ENCODE measurements at regions not wholly inside any gene's neighbourhood (a gene's known extent, or its start where the extent isn't known, plus 50 kb on each side); places are given as distances from the start of the nearest gene placed in this dataset.

- Mint-ChIP-seq H3K36me3 (ENCODE audit: low read depth) (no peaks in the 10 kb centered on the region), H3K27ac (no peak overlapping the region), H3K27me3 (ENCODE audit: insufficient read depth) (no peaks in the 10 kb centered on the region), H3K9me3 (no peaks in the 10 kb centered on the region), H3K4me1 (no peaks in the 10 kb centered on the region), H3K4me3 (no peak overlapping the region)
- Histone ChIP-seq H3K36me3 (ENCODE audit: control insufficient read depth, insufficient read depth, low read length) (no peaks in the 10 kb centered on the region), H3K4me1 (ENCODE audit: control insufficient read depth, insufficient read depth, low read length) (no peaks in the 10 kb centered on the region), H3K27me3 (ENCODE audit: control insufficient read depth, insufficient read depth, low read length, poor library complexity, severe bottlenecking) (no peaks in the 10 kb centered on the region), H3K27ac (ENCODE audit: low read depth, low read length) (no peak overlapping the region), H3K9me3 (ENCODE audit: control insufficient read depth, low read length) (no peaks in the 10 kb centered on the region), H3K4me3 (ENCODE audit: low read length) (no peak overlapping the region), H3K9ac (ENCODE audit: extremely low read depth, low read length, poor library complexity, severe bottlenecking) (no peak overlapping the region)
- TF ChIP-seq, protein P1, sequence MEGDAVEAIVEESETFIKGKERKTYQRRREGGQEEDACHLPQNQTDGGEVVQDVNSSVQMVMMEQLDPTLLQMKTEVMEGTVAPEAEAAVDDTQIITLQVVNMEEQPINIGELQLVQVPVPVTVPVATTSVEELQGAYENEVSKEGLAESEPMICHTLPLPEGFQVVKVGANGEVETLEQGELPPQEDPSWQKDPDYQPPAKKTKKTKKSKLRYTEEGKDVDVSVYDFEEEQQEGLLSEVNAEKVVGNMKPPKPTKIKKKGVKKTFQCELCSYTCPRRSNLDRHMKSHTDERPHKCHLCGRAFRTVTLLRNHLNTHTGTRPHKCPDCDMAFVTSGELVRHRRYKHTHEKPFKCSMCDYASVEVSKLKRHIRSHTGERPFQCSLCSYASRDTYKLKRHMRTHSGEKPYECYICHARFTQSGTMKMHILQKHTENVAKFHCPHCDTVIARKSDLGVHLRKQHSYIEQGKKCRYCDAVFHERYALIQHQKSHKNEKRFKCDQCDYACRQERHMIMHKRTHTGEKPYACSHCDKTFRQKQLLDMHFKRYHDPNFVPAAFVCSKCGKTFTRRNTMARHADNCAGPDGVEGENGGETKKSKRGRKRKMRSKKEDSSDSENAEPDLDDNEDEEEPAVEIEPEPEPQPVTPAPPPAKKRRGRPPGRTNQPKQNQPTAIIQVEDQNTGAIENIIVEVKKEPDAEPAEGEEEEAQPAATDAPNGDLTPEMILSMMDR (conservative IDR thresholded peaks at IDR 0.05), result no peak
- DNase-seq, result no peak
- 86 to 100% methylated on average over 1 to 5 of the region's 5 CpGs for WGBS, 2 experiments (ENCODE audit: insufficient coverage in 1 of 2, insufficient read length in 1 of 2)
Observed at GRCh38 chr4:115927382-115927781, 814.0 kb upstream of the NDST4 start.

GRCh38 chr4:115923152-115923551 is 809.7 kb upstream of the NDST4 start:
- H3K4me3 ChIP-seq (ENCODE audit: low read length), result no peak overlapping the region
- no peaks in the 10 kb centered on the region for H3K36me3 Mint-ChIP-seq (ENCODE audit: low read depth)
- H3K27ac Mint-ChIP-seq, result no peak overlapping the region
- H3K4me1 ChIP-seq (ENCODE audit: control insufficient read depth, insufficient read depth, low read length), result no peaks in the 10 kb centered on the region
- H3K27ac ChIP-seq (ENCODE audit: low read depth, low read length), result no peak overlapping the region
- no peaks in the 10 kb centered on the region for H3K27me3 Mint-ChIP-seq (ENCODE audit: insufficient read depth)
- no peaks in the 10 kb centered on the region for H3K9me3 ChIP-seq (ENCODE audit: control insufficient read depth, low read length)
- H3K9me3 Mint-ChIP-seq, result no peaks in the 10 kb centered on the region
- H3K36me3 ChIP-seq (ENCODE audit: control insufficient read depth, insufficient read depth, low read length), result no peaks in the 10 kb centered on the region
- TF ChIP-seq, protein P1 (conservative IDR thresholded peaks at IDR 0.05), result no peak
- no peaks in the 10 kb centered on the region for H3K27me3 ChIP-seq (ENCODE audit: control insufficient read depth, insufficient read depth, low read length, poor library complexity, severe bottlenecking)
- H3K4me3 Mint-ChIP-seq, result no peak overlapping the region
- H3K4me1 Mint-ChIP-seq, result peaks cover 5% of the 10 kb centered on the region
- no peak overlapping the region for H3K9ac ChIP-seq (ENCODE audit: extremely low read depth, low read length, poor library complexity, severe bottlenecking)
- no peak for DNase-seq
- WGBS, 2 experiments (ENCODE audit: insufficient coverage in 1 of 2, insufficient read length in 1 of 2), result 93% methylated on average over 1 of the region's 1 CpG; no CpG with 5 or more reads in 1 of the 2 experiments

- WGBS, 2 experiments (ENCODE audit: insufficient coverage in 1 of 2, insufficient read length in 1 of 2), result 94 to 98% methylated on average over 9 to 18 of the region's 18 CpGs
- no peaks in the 10 kb centered on the region for H3K27me3 Mint-ChIP-seq (ENCODE audit: insufficient read depth)
- no peaks in the 10 kb centered on the region for H3K9me3 Mint-ChIP-seq
- H3K4me3 Mint-ChIP-seq, result no peak overlapping the region
- H3K9ac ChIP-seq (ENCODE audit: extremely low read depth, low read length, poor library complexity, severe bottlenecking), result no peak overlapping the region
- TF ChIP-seq, protein P1 (conservative IDR thresholded peaks at IDR 0.05), result no peak
- no peaks in the 10 kb centered on the region for H3K27me3 ChIP-seq (ENCODE audit: control insufficient read depth, insufficient read depth, low read length, poor library complexity, severe bottlenecking)
- H3K4me1 ChIP-seq (ENCODE audit: control insufficient read depth, insufficient read depth, low read length), result no peaks in the 10 kb centered on the region
- no peaks in the 10 kb centered on the region for H3K36me3 ChIP-seq (ENCODE audit: control insufficient read depth, insufficient read depth, low read length)
- no peak overlapping the region for H3K27ac ChIP-seq (ENCODE audit: low read depth, low read length)
- H3K36me3 Mint-ChIP-seq (ENCODE audit: low read depth), result no peaks in the 10 kb centered on the region
- no peak for DNase-seq
- H3K9me3 ChIP-seq (ENCODE audit: control insufficient read depth, low read length), result no peaks in the 10 kb centered on the region
- no peak overlapping the region for H3K4me3 ChIP-seq (ENCODE audit: low read length)
- H3K27ac Mint-ChIP-seq, result no peak overlapping the region
- H3K4me1 Mint-ChIP-seq, result peaks cover 6% of the 10 kb centered on the region
Observed at GRCh38 chr4:115920637-115921036, 807.2 kb upstream of the NDST4 start.

All from endodermal cell (in vitro differentiated cells).